ENCODE measurements at regions not wholly inside any gene's neighbourhood (a gene's known extent, or its start where the extent isn't known, plus 50 kb on each side); places are given as distances from the start of the nearest gene placed in this dataset.

DNA sequence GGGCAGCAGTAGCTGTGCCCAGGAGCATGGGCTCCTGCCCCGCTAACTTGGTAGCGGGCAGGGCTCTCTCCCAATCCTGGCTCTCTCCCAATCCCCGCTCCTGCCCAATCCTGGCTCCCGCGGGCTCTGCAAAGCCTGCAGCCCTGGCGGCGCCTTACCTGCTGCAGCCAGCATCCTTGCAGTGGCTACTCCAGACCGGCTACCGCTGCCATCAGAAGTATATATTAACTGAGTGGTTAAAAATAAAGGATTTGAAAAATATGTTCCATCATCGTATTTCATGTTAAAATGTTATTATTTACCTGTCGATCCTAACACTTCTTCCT, 698.2 kb downstream of the SLITRK1 start:
- CTCF ChIA-PET = no interaction called here
- TF ChIP-seq, protein P1, sequence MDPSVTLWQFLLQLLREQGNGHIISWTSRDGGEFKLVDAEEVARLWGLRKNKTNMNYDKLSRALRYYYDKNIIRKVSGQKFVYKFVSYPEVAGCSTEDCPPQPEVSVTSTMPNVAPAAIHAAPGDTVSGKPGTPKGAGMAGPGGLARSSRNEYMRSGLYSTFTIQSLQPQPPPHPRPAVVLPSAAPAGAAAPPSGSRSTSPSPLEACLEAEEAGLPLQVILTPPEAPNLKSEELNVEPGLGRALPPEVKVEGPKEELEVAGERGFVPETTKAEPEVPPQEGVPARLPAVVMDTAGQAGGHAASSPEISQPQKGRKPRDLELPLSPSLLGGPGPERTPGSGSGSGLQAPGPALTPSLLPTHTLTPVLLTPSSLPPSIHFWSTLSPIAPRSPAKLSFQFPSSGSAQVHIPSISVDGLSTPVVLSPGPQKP (IDR thresholded peaks at IDR 0.05; ENCODE audit: low read depth, low read length) = no peak
- TF ChIP-seq, protein P2, sequence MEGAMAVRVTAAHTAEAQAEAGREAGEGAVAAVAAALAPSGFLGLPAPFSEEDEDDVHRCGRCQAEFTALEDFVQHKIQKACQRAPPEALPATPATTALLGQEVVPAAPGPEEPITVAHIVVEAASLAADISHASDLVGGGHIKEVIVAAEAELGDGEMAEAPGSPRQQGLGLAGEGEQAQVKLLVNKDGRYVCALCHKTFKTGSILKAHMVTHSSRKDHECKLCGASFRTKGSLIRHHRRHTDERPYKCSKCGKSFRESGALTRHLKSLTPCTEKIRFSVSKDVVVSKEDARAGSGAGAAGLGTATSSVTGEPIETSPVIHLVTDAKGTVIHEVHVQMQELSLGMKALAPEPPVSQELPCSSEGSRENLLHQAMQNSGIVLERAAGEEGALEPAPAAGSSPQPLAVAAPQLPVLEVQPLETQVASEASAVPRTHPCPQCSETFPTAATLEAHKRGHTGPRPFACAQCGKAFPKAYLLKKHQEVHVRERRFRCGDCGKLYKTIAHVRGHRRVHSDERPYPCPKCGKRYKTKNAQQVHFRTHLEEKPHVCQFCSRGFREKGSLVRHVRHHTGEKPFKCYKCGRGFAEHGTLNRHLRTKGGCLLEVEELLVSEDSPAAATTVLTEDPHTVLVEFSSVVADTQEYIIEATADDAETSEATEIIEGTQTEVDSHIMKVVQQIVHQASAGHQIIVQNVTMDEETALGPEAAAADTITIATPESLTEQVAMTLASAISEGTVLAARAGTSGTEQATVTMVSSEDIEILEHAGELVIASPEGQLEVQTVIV (IDR thresholded peaks at IDR 0.05; ENCODE audit: borderline replicate concordance, partially characterized antibody) = no peak
- no peak for TF ChIP-seq ZSCAN29 (IDR thresholded peaks at IDR 0.05)
- no peak for TF ChIP-seq CREB1 (IDR thresholded peaks at IDR 0.05; ENCODE audit: low read depth)
- TF ChIP-seq, protein P3, sequence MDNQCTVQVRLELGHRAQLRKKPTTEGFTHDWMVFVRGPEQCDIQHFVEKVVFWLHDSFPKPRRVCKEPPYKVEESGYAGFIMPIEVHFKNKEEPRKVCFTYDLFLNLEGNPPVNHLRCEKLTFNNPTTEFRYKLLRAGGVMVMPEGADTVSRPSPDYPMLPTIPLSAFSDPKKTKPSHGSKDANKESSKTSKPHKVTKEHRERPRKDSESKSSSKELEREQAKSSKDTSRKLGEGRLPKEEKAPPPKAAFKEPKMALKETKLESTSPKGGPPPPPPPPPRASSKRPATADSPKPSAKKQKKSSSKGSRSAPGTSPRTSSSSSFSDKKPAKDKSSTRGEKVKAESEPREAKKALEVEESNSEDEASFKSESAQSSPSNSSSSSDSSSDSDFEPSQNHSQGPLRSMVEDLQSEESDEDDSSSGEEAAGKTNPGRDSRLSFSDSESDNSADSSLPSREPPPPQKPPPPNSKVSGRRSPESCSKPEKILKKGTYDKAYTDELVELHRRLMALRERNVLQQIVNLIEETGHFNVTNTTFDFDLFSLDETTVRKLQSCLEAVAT (IDR thresholded peaks at IDR 0.05) = no peak
- no peak for TF ChIP-seq HDAC2 (IDR thresholded peaks at IDR 0.05)
- TF ChIP-seq, protein P4, sequence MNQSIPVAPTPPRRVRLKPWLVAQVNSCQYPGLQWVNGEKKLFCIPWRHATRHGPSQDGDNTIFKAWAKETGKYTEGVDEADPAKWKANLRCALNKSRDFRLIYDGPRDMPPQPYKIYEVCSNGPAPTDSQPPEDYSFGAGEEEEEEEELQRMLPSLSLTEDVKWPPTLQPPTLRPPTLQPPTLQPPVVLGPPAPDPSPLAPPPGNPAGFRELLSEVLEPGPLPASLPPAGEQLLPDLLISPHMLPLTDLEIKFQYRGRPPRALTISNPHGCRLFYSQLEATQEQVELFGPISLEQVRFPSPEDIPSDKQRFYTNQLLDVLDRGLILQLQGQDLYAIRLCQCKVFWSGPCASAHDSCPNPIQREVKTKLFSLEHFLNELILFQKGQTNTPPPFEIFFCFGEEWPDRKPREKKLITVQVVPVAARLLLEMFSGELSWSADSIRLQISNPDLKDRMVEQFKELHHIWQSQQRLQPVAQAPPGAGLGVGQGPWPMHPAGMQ (IDR thresholded peaks at IDR 0.05; ENCODE audit: borderline replicate concordance) = no peak
- no peak for TF ChIP-seq ETV6 (conservative IDR thresholded peaks at IDR 0.05 in 1 of 2, IDR thresholded peaks at IDR 0.05 in 1 of 2; ENCODE audit: borderline replicate concordance in 1 of 2, low read depth in 1 of 2)
- TF ChIP-seq, protein P5, sequence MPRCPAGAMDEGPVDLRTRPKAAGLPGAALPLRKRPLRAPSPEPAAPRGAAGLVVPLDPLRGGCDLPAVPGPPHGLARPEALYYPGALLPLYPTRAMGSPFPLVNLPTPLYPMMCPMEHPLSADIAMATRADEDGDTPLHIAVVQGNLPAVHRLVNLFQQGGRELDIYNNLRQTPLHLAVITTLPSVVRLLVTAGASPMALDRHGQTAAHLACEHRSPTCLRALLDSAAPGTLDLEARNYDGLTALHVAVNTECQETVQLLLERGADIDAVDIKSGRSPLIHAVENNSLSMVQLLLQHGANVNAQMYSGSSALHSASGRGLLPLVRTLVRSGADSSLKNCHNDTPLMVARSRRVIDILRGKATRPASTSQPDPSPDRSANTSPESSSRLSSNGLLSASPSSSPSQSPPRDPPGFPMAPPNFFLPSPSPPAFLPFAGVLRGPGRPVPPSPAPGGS (IDR thresholded peaks at IDR 0.05; ENCODE audit: borderline replicate concordance, insufficient read depth, low read depth, low read length, poor library complexity, severe bottlenecking) = no peak
- no peak for TF ChIP-seq POLR2A (IDR thresholded peaks at IDR 0.05; ENCODE audit: low read depth, low read length)
- TF ChIP-seq BACH1 (IDR thresholded peaks at IDR 0.05; ENCODE audit: borderline replicate concordance) = no peak
- no peak for TF ChIP-seq TCF7 (IDR thresholded peaks at IDR 0.05; ENCODE audit: borderline replicate concordance)
- no peak for TF ChIP-seq RUNX3 (IDR thresholded peaks at IDR 0.05; ENCODE audit: low read length)
- TF ChIP-seq, protein P6, sequence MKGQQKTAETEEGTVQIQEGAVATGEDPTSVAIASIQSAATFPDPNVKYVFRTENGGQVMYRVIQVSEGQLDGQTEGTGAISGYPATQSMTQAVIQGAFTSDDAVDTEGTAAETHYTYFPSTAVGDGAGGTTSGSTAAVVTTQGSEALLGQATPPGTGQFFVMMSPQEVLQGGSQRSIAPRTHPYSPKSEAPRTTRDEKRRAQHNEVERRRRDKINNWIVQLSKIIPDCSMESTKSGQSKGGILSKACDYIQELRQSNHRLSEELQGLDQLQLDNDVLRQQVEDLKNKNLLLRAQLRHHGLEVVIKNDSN (IDR thresholded peaks at IDR 0.05; ENCODE audit: borderline replicate concordance, extremely low read length, insufficient read depth, low read depth, low read length) = no peak
- TF ChIP-seq ZZZ3 (IDR thresholded peaks at IDR 0.05; ENCODE audit: control insufficient read depth, insufficient read length, low read depth) = no peak

More for the DNA sequence above, 698.2 kb downstream of the SLITRK1 start:
- Histone ChIP-seq H3K9me3 (replicated peaks; ENCODE audit: control insufficient read depth, insufficient read depth, low read length) (no peaks in the 10 kb centered on the region), H3K79me2 (ENCODE audit: control insufficient read depth, insufficient read depth, low read length) (no peaks in the 10 kb centered on the region), H3K27ac (ENCODE audit: control insufficient read depth, insufficient read depth) (no peak overlapping the region), H3K4me3 (no peak overlapping the region), H3K36me3 (ENCODE audit: control insufficient read depth in 2 of 2, insufficient read depth in 2 of 2, low read length in 1 of 2) (no peaks in the 10 kb centered on the region), H3K4me1 (ENCODE audit: control insufficient read depth, insufficient read depth, low read length) (no peaks in the 10 kb centered on the region), H3K4me2 (ENCODE audit: control insufficient read depth, insufficient read depth) (no peak overlapping the region), H2AFZ (ENCODE audit: control insufficient read depth, low read depth, low read length) (no peak overlapping the region), H4K20me1 (ENCODE audit: control insufficient read depth, insufficient read depth) (no peaks in the 10 kb centered on the region), H3K27me3 (replicated peaks in 1 of 2; ENCODE audit: control insufficient read depth in 2 of 2, insufficient read depth in 2 of 2, low read length in 1 of 2) (no peaks in the 10 kb centered on the region), H3K9ac (ENCODE audit: control insufficient read depth, insufficient read depth, low read length) (no peak overlapping the region)
- ChIA-PET RAD21 (ENCODE audit: unreplicated experiment) (no interaction called here), POLR2A (no interaction called here), SMC1A (ENCODE audit: uncharacterized antibody, unreplicated experiment) (no interaction called here)
- intact Hi-C loops (cut with micrococcal nuclease; ENCODE audit: unreplicated experiment) = no loop called here
- no peak for FAIRE-seq
- in situ Hi-C loops (cut with MboI) = no loop called here
- no peak for ATAC-seq
- no peak for DNase-seq (ENCODE audit: low read depth, low spot score)
- WGBS (ENCODE audit: insufficient coverage, insufficient replicate concordance, low lambda C conversion rate, missing lambda C conversion rate) = 69% methylated on average over 11 of the region's 11 CpGs
- no TSS peak for BruUV-seq (replicated peaks)

Measured in GM12878 (cell line).